T-helper 1 cell treated with Interleukin-12 subunit alpha and Interleukin-12 subunit beta and Interleukin-4 antibody, amounts not matched to agents 30 μg/mL and 1 μg/mL, for 36 hours (primary cell): ENCODE measurements at regions not wholly inside any gene's neighbourhood (a gene's known extent, or its start where the extent isn't known, plus 50 kb on each side); places are given as distances from the start of the nearest gene placed in this dataset.

Source experiments
- H3K27ac Mint-ChIP-seq: one replicate; pipeline ENCODE4 v1.8.0; 2021; ENCODE audit warnings: mild to moderate bottlenecking, mixed read lengths
- H3K27me3 Mint-ChIP-seq: one replicate; pipeline ENCODE4 v1.8.0; 2021; ENCODE audit warnings: low read depth, mixed read lengths
- H3K36me3 Mint-ChIP-seq: one replicate; pipeline ENCODE4 v1.8.0; 2021; ENCODE audit warnings: low read depth, mixed read lengths
- H3K4me1 Mint-ChIP-seq: one replicate; pipeline ENCODE4 v1.8.0; 2021; ENCODE audit warnings: low read depth, mixed read lengths
- H3K4me3 Mint-ChIP-seq: one replicate; pipeline ENCODE4 v1.8.0; 2021; ENCODE audit warnings: mild to moderate bottlenecking, moderate library complexity, mixed read lengths
- H3K9me3 Mint-ChIP-seq: one replicate; pipeline ENCODE4 v1.8.0; 2021; ENCODE audit warnings: mixed read lengths

DNA sequence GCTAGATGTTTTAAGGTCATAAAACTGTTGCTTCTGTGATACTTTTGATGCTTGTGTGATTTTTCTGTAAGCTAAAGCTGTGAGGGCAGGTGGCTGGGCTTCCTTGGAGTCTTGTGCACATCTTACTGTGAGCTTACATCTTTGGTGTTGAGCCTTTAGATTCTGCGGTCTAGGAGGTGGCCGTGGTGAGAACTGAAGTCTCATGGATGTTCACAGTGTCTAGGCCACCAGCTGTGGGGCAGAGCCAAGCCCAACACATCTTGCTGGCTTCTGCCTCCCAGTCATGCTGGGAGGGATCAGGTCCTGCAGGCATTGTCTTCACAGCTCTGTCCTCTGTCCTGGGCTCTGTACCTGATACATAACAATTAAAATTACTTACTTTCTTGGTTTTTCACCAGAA lies 219.7 kb upstream of the HS6ST1 start:
- peaks cover 14% of the 10 kb centered on the region for H3K27me3 Mint-ChIP-seq
- no peak overlapping the region for H3K27ac Mint-ChIP-seq
- H3K9me3 Mint-ChIP-seq = no peaks in the 10 kb centered on the region
- H3K36me3 Mint-ChIP-seq = no peaks in the 10 kb centered on the region
- H3K4me1 Mint-ChIP-seq = peaks cover 6% of the 10 kb centered on the region
- H3K4me3 Mint-ChIP-seq = no peak overlapping the region

DNA sequence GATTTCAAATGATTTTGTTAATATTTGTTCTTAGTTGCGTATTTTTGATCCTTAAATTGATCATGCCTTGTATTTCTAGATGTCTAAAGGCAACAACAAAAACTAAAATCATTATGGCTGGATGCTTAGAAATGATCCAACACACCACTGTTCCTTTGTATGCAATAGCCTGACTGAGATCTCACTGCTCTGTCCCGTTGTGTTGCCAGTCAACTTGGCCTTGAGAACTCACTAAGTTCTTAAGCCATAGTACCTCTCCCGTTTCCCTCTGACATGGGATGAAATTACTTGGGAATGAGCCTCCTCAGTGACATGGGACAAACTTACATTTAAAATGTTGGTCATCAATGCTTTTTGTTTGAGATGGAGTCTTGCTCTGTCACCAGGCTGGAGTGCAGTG lies 222.0 kb upstream of the HS6ST1 start:
- H3K27ac Mint-ChIP-seq = no peak overlapping the region
- no peaks in the 10 kb centered on the region for H3K9me3 Mint-ChIP-seq
- H3K36me3 Mint-ChIP-seq = no peaks in the 10 kb centered on the region
- peaks cover 3% of the 10 kb centered on the region for H3K4me1 Mint-ChIP-seq
- no peak overlapping the region for H3K4me3 Mint-ChIP-seq
- peaks cover 7% of the 10 kb centered on the region for H3K27me3 Mint-ChIP-seq

DNA sequence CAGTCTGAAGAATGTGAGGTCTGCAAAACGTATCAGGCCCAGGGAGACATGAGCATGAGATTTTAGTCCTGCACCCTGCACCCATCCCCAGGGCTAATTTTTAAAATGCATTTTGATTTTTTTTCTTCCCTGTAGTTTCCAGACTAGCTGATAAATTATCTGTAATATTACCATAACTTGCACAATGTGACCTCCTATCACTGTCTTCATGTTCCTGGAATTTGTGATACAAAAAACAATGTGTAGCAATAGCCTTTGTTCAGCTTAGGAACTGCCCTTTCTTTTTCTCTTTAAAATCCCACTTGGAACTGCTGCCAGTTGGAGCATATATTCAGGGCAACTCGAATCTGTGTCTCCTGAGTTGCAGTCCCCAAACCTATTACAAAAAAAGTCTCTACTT lies 222.8 kb upstream of the HS6ST1 start:
- peaks cover 7% of the 10 kb centered on the region for H3K27me3 Mint-ChIP-seq
- H3K4me3 Mint-ChIP-seq = no peak overlapping the region
- H3K27ac Mint-ChIP-seq = no peak overlapping the region
- peaks cover 3% of the 10 kb centered on the region for H3K4me1 Mint-ChIP-seq
- no peaks in the 10 kb centered on the region for H3K9me3 Mint-ChIP-seq
- no peaks in the 10 kb centered on the region for H3K36me3 Mint-ChIP-seq

- Mint-ChIP-seq H3K36me3 (no peaks in the 10 kb centered on the region), H3K9me3 (no peaks in the 10 kb centered on the region), H3K4me1 (no peaks in the 10 kb centered on the region), H3K4me3 (no peak overlapping the region), H3K27ac (no peak overlapping the region), H3K27me3 (peaks cover 7% of the 10 kb centered on the region)
Observed at GRCh38 chr2:128543036-128543435, 224.4 kb upstream of the HS6ST1 start.

GRCh38 chr2:128543646-128544045 lies 225.0 kb upstream of the HS6ST1 start:
- Mint-ChIP-seq H3K4me3 (no peak overlapping the region), H3K27ac (no peak overlapping the region), H3K9me3 (no peaks in the 10 kb centered on the region), H3K27me3 (peaks cover 7% of the 10 kb centered on the region), H3K36me3 (no peaks in the 10 kb centered on the region), H3K4me1 (no peaks in the 10 kb centered on the region)

GRCh38 chr2:128544321-128545037 lies 225.8 kb upstream of the HS6ST1 start:
- Mint-ChIP-seq H3K4me1 (no peaks in the 10 kb centered on the region), H3K9me3 (no peaks in the 10 kb centered on the region), H3K4me3 (no peak overlapping the region), H3K27ac (no peak overlapping the region), H3K27me3 (peaks cover 7% of the 10 kb centered on the region), H3K36me3 (no peaks in the 10 kb centered on the region)

- Mint-ChIP-seq H3K27ac (no peak overlapping the region), H3K4me3 (no peak overlapping the region), H3K9me3 (no peaks in the 10 kb centered on the region), H3K36me3 (no peaks in the 10 kb centered on the region), H3K27me3 (peaks cover 7% of the 10 kb centered on the region), H3K4me1 (no peaks in the 10 kb centered on the region)
Observed at GRCh38 chr2:128545085-128545484, 226.4 kb upstream of the HS6ST1 start.

DNA sequence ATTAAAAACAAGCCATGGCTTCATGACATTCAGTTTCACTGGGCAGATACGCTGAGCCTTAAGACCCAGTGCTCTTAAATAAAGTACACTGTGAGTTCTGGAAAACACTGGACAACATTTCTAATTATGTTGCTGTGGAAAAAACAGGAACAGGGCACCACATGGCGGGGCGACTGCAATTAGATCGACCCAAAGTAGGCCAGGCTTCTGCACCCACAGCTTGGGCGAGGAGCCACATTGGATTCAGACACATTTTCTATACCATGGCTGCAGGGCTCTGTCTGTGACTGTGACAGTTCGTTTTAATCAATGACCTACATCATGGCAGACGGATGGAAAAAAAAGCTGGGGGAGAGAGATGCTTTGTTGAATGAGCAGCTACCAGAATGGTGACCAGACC lies 227.2 kb upstream of the HS6ST1 start:
- H3K4me1 Mint-ChIP-seq = no peaks in the 10 kb centered on the region
- no peaks in the 10 kb centered on the region for H3K9me3 Mint-ChIP-seq
- H3K36me3 Mint-ChIP-seq = no peaks in the 10 kb centered on the region
- no peak overlapping the region for H3K4me3 Mint-ChIP-seq
- H3K27me3 Mint-ChIP-seq = peaks cover 7% of the 10 kb centered on the region
- no peak overlapping the region for H3K27ac Mint-ChIP-seq

DNA sequence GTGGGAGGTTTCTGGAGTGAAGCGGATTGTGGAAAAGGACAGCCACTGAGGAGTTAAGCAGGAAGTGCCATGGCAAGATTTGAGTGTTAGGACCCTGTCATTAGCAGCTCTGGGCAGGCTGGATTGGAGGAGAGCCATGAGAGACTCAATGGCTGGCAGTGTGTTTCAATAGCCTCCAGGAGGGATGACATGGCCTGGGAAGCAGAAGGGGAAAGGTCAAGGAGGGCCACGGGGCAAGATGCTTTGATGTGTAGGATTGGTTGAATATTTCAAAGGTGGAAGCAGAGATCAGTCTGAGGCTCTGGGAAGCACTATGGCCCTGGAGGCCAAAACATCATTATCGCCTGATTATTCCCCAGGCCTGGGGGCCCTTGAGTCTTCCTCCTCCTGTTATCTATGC lies 229.0 kb upstream of the HS6ST1 start:
- no peaks in the 10 kb centered on the region for H3K27me3 Mint-ChIP-seq
- no peak overlapping the region for H3K4me3 Mint-ChIP-seq
- no peaks in the 10 kb centered on the region for H3K9me3 Mint-ChIP-seq
- H3K27ac Mint-ChIP-seq = no peak overlapping the region
- H3K4me1 Mint-ChIP-seq = no peaks in the 10 kb centered on the region
- H3K36me3 Mint-ChIP-seq = no peaks in the 10 kb centered on the region

- H3K27me3 Mint-ChIP-seq = no peaks in the 10 kb centered on the region
- no peaks in the 10 kb centered on the region for H3K9me3 Mint-ChIP-seq
- H3K4me3 Mint-ChIP-seq = no peak overlapping the region
- no peaks in the 10 kb centered on the region for H3K4me1 Mint-ChIP-seq
- H3K36me3 Mint-ChIP-seq = no peaks in the 10 kb centered on the region
- H3K27ac Mint-ChIP-seq = no peak overlapping the region
Observed at GRCh38 chr2:128548461-128548891, 229.8 kb upstream of the HS6ST1 start.

DNA sequence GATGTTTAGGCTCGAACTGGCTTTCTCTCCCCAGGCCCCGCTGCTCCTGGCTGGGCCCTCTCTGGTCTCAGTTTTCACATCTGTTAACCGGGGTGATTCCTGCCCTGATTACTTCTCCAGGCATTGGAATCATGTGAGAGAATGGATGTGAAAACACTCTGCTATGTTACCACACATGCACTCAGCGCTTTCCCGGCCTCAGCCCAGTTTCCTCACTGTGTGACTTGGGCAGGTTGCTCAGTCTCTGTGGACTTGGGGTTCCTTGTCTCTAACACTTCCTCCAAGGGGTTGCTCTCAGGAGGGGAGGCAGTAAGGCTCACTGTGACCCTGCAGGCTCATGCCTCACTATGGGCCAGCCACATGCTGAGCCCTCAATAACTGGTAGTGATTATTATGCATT lies 230.4 kb upstream of the HS6ST1 start:
- no peaks in the 10 kb centered on the region for H3K9me3 Mint-ChIP-seq
- H3K27me3 Mint-ChIP-seq = no peaks in the 10 kb centered on the region
- no peaks in the 10 kb centered on the region for H3K4me1 Mint-ChIP-seq
- no peak overlapping the region for H3K27ac Mint-ChIP-seq
- H3K36me3 Mint-ChIP-seq = no peaks in the 10 kb centered on the region
- no peak overlapping the region for H3K4me3 Mint-ChIP-seq

DNA sequence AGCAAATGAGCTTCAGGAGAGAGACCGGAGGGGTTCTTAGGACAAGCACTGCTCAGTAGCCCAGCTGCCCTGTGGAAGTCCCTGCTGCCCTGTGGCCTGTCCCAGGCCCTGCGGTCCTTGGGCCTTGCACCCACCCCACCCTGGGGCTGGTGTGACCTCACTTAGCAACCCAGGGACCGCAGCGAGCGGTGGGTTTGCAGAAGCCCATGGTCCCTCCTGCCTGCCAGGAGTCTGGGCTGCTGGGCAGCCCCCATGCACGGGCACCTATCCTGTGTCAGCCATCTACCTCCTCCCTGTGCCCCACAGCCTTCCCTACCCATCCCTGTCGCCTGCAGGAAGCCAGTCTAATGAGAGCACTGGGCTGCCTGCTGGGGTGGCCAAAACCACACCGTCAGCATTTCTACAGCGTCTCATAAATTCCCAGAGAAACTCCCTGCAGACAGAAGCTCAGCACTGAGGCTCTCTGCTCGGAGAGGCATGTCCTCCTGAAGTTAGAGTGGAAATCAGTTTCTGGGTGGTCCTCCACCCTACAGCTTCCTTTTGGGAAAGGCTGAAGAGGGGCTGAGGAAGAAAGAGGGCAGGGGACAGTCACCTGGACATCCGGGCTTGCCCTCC lies 231.1 kb upstream of the HS6ST1 start:
- Mint-ChIP-seq H3K27me3 (no peaks in the 10 kb centered on the region), H3K9me3 (no peaks in the 10 kb centered on the region), H3K4me3 (no peak overlapping the region), H3K27ac (no peak overlapping the region), H3K4me1 (no peaks in the 10 kb centered on the region), H3K36me3 (no peaks in the 10 kb centered on the region)

- H3K27ac Mint-ChIP-seq = no peak overlapping the region
Observed at GRCh38 chr2:128550389-128550788, 231.7 kb upstream of the HS6ST1 start.

GRCh38 chr2:128550801-128551416 lies 232.2 kb upstream of the HS6ST1 start:
- Mint-ChIP-seq H3K36me3 (no peaks in the 10 kb centered on the region), H3K4me1 (no peaks in the 10 kb centered on the region), H3K27me3 (peaks cover 3% of the 10 kb centered on the region), H3K9me3 (no peaks in the 10 kb centered on the region), H3K4me3 (no peak overlapping the region), H3K27ac (no peak overlapping the region)

More at GRCh38 chr2:128550389-128550788, 231.7 kb upstream of the HS6ST1 start:
- Mint-ChIP-seq H3K36me3 (no peaks in the 10 kb centered on the region), H3K4me3 (no peak overlapping the region), H3K27me3 (no peaks in the 10 kb centered on the region), H3K9me3 (no peaks in the 10 kb centered on the region), H3K4me1 (no peaks in the 10 kb centered on the region)

DNA sequence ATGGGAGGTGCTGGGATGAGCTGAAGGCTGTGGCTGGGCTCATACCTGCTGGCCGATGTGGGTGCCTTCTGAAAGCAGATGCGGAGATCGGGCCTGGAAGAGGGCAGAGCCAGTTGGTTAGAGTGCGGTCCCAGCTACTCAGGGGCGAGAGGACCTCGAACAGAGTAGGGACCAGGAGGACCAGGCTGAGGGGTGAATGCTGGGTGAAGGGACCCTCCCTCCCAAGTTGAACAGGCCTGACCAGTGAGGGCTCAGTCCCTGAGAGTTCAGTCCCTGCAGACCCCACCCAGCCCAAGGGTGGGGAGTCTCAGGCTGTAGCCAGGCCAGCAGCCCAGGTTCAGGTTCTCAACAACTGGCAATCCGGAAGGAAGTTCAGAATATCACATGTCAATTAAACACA lies 232.8 kb upstream of the HS6ST1 start:
- Mint-ChIP-seq H3K4me1 (no peaks in the 10 kb centered on the region), H3K4me3 (no peak overlapping the region), H3K27me3 (peaks cover 6% of the 10 kb centered on the region), H3K36me3 (no peaks in the 10 kb centered on the region), H3K9me3 (no peaks in the 10 kb centered on the region), H3K27ac (no peak overlapping the region)
